Right lobe of liver (tissue), 4 donors: ENCODE measurements at regions not wholly inside any gene's neighbourhood (a gene's known extent, or its start where the extent isn't known, plus 50 kb on each side); places are given as distances from the start of the nearest gene placed in this dataset.

Experiments used
- POLR2A ChIP-seq: fragments of 450-650 bp; IDR thresholded peaks from one replicate; pipeline ENCODE4 v1.6.1; 2017; ENCODE audit warnings: antibody characterized with exemption, mild to moderate bottlenecking
- TF ChIP-seq, protein P1 (sequence below), 4 donors: fragments of 200-600 bp in 3 of 4; fragments of 450-650 bp in 1 of 4; IDR thresholded peaks; one replicate each; pipeline versions ENCODE4 v1.5.1 to v1.8.0; 2016 to 2022; ENCODE audit warnings: antibody characterized with exemption in 4 of 4, mild to moderate bottlenecking in 2 of 4
- donor health status: DM: no; HTN: no; CAD: no.
- donor health status: DM: no; HTN: no; CAD: no.
- donor health status: DM: no; HTN: yes; CAD: no.

DNA sequence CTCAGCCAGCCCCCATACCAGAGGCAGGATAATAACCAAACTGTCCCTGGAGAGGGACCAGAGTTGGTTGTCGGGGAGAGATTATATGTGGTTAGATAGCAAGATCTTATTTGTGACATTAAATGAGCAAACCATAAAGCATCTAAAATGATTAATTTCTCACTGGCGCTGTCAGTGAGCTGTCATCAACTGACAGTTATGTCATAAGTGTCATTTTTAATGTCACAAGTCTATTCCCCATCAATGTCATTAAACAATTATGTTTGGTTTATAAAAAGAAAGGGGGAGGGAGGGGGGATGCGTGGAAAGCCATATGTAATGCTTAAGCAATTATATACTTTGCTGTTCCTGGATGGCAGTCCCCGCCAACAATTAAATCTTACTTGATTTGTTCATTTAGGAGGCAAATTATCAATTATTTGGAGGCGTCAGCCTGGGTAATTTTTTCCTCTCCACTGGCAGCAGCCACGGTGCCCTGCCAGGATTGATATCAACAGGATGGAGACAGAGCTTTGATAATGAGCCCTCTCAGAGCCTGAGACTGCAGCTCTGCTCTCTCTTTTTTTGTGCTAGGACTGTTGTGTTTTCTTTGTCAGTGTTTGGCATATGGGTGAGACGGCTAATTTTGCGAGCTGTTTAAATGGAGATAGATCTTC is 333.6 kb upstream of the CAMK1G start:
- no peak for TF ChIP-seq POLR2A
- TF ChIP-seq, protein P1, sequence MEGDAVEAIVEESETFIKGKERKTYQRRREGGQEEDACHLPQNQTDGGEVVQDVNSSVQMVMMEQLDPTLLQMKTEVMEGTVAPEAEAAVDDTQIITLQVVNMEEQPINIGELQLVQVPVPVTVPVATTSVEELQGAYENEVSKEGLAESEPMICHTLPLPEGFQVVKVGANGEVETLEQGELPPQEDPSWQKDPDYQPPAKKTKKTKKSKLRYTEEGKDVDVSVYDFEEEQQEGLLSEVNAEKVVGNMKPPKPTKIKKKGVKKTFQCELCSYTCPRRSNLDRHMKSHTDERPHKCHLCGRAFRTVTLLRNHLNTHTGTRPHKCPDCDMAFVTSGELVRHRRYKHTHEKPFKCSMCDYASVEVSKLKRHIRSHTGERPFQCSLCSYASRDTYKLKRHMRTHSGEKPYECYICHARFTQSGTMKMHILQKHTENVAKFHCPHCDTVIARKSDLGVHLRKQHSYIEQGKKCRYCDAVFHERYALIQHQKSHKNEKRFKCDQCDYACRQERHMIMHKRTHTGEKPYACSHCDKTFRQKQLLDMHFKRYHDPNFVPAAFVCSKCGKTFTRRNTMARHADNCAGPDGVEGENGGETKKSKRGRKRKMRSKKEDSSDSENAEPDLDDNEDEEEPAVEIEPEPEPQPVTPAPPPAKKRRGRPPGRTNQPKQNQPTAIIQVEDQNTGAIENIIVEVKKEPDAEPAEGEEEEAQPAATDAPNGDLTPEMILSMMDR (IDR thresholded peaks at IDR 0.05): no peak
